ENCODE measurements at regions not wholly inside any gene's neighbourhood (a gene's known extent, or its start where the extent isn't known, plus 50 kb on each side); places are given as distances from the start of the nearest gene placed in this dataset.

DNA sequence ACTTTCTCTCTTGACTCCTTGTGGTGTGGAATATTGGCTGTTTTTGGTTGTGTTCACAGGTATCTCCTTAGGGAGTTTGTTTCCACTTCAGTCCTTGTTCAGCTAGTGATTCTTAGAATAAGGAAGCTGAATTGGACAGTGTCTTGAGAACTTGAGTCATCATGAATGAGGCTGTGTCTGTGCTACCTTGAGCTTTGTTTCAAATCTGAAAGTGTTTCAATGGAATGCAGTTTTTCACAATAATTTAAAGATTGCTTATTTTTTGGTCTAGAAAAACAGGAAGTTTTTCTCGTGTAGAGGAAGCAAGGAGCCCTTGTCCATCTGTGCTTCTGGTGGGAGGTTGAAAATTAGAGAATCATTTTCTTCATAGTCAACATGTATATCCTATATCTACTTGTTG is 76.5 kb downstream of the ZNF518B start:
- ATAC-seq: no peak
- POLR2A ChIA-PET: no interaction called here
- H3K4me2 ChIP-seq (ENCODE audit: low read length): no peak overlapping the region
- DNase-seq (ENCODE audit: low read depth, low spot score): no peak
- CTCF ChIA-PET: no interaction called here
- H3K4me1 ChIP-seq (ENCODE audit: control insufficient read depth in 1 of 2, insufficient read depth in 2 of 2, low read length in 2 of 2): no peaks in the 10 kb centered on the region
- no peaks in the 10 kb centered on the region for H4K20me1 ChIP-seq (ENCODE audit: insufficient read depth)
- H3K36me3 ChIP-seq (ENCODE audit: control insufficient read depth in 1 of 2, insufficient read depth in 2 of 2, low read length in 2 of 2): no peaks in the 10 kb centered on the region
- H3K9me3 ChIP-seq (ENCODE audit: control insufficient read depth in 1 of 2, insufficient read depth in 1 of 2, low read depth in 1 of 2, low read length in 2 of 2): no peaks in the 10 kb centered on the region
- H2AFZ ChIP-seq (ENCODE audit: low read depth, low read length, poor library complexity, severe bottlenecking): no peak overlapping the region
- H3K27me3 ChIP-seq (ENCODE audit: insufficient read depth, low read length): peaks cover 37% of the 10 kb centered on the region
- RAD21 ChIA-PET (ENCODE audit: low non-redundant PET in 1 of 2, low total read pairs in 2 of 2, uncharacterized antibody in 2 of 2, unreplicated experiment in 2 of 2): no interaction called here
- intact Hi-C loops (cut with micrococcal nuclease): no loop called here
- H3K27ac ChIP-seq (ENCODE audit: low read depth, low read length): no peak overlapping the region
- no peaks in the 10 kb centered on the region for H3K79me2 ChIP-seq (ENCODE audit: insufficient read depth, low read length)
- no TSS peak for BruUV-seq (replicated peaks)
- TF ChIP-seq EZH2phosphoT487 (IDR thresholded peaks at IDR 0.05; ENCODE audit: borderline replicate concordance) (no peak), ELF1 (IDR thresholded peaks at IDR 0.05; ENCODE audit: borderline replicate concordance, low read depth) (no peak)
- H3K9me2 ChIP-seq (ENCODE audit: insufficient read depth): no peaks in the 10 kb centered on the region
- no peak overlapping the region for H3K4me3 ChIP-seq (replicated peaks in 1 of 2; ENCODE audit: low read depth in 1 of 2, low read length in 2 of 2)
- H3K9ac ChIP-seq (ENCODE audit: low read length): no peak overlapping the region

DNA sequence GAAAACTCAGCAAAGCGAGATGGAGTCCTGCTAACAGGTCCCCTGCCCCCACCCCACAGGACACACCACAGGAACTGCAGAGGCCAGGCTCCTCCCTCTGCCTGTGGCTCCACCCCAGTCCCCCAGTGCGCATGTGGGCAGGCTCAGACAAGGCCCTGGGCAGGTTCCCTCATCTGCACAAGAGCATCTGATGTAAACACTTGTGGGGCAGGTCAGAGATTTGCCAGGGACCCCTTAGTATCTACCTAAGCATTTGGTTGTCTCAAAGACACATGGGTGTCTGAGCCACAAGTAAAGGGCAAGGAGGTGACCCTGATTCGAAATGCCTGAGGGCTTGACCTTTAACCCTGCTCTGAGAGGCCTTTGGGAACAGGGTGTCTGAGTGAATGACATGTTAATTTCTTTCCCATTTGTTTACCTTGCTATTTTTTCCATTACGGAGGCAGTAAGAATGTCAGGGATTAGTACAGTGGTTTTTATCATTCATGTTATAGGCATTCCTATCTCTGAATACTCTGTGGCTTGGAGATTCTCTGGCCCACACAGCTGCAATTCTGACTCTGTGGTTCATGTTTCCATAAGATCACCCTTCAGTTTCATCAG is 85.3 kb downstream of the ZNF518B start:
- no peaks in the 10 kb centered on the region for H3K79me2 ChIP-seq (ENCODE audit: insufficient read depth, low read length)
- TF ChIP-seq RAD21 (IDR thresholded peaks at IDR 0.05; ENCODE audit: low read depth): no peak
- TF ChIP-seq EZH2phosphoT487 (IDR thresholded peaks at IDR 0.05; ENCODE audit: borderline replicate concordance): no peak
- TF ChIP-seq, protein P1, sequence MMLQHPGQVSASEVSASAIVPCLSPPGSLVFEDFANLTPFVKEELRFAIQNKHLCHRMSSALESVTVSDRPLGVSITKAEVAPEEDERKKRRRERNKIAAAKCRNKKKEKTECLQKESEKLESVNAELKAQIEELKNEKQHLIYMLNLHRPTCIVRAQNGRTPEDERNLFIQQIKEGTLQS (IDR thresholded peaks at IDR 0.05): no peak
- no peak for TF ChIP-seq TCF7L2 (IDR thresholded peaks at IDR 0.05; ENCODE audit: borderline replicate concordance, extremely low read depth, insufficient read depth, insufficient read length)
- no peak for TF ChIP-seq SIN3A (IDR thresholded peaks at IDR 0.05; ENCODE audit: low read depth)
- no peak for TF ChIP-seq FOSL1 (IDR thresholded peaks at IDR 0.05; ENCODE audit: low read depth)
- no peak for TF ChIP-seq ELF1 (IDR thresholded peaks at IDR 0.05; ENCODE audit: borderline replicate concordance, low read depth)
- TF ChIP-seq, protein P2, sequence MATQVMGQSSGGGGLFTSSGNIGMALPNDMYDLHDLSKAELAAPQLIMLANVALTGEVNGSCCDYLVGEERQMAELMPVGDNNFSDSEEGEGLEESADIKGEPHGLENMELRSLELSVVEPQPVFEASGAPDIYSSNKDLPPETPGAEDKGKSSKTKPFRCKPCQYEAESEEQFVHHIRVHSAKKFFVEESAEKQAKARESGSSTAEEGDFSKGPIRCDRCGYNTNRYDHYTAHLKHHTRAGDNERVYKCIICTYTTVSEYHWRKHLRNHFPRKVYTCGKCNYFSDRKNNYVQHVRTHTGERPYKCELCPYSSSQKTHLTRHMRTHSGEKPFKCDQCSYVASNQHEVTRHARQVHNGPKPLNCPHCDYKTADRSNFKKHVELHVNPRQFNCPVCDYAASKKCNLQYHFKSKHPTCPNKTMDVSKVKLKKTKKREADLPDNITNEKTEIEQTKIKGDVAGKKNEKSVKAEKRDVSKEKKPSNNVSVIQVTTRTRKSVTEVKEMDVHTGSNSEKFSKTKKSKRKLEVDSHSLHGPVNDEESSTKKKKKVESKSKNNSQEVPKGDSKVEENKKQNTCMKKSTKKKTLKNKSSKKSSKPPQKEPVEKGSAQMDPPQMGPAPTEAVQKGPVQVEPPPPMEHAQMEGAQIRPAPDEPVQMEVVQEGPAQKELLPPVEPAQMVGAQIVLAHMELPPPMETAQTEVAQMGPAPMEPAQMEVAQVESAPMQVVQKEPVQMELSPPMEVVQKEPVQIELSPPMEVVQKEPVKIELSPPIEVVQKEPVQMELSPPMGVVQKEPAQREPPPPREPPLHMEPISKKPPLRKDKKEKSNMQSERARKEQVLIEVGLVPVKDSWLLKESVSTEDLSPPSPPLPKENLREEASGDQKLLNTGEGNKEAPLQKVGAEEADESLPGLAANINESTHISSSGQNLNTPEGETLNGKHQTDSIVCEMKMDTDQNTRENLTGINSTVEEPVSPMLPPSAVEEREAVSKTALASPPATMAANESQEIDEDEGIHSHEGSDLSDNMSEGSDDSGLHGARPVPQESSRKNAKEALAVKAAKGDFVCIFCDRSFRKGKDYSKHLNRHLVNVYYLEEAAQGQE (IDR thresholded peaks at IDR 0.05; ENCODE audit: low read depth): no peak
- TF ChIP-seq CEBPB (IDR thresholded peaks at IDR 0.05; ENCODE audit: low read depth): no peak
- TF ChIP-seq, protein P3, sequence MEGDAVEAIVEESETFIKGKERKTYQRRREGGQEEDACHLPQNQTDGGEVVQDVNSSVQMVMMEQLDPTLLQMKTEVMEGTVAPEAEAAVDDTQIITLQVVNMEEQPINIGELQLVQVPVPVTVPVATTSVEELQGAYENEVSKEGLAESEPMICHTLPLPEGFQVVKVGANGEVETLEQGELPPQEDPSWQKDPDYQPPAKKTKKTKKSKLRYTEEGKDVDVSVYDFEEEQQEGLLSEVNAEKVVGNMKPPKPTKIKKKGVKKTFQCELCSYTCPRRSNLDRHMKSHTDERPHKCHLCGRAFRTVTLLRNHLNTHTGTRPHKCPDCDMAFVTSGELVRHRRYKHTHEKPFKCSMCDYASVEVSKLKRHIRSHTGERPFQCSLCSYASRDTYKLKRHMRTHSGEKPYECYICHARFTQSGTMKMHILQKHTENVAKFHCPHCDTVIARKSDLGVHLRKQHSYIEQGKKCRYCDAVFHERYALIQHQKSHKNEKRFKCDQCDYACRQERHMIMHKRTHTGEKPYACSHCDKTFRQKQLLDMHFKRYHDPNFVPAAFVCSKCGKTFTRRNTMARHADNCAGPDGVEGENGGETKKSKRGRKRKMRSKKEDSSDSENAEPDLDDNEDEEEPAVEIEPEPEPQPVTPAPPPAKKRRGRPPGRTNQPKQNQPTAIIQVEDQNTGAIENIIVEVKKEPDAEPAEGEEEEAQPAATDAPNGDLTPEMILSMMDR (IDR thresholded peaks at IDR 0.05 in 2 of 3, conservative IDR thresholded peaks at IDR 0.05 in 1 of 3; ENCODE audit: borderline replicate concordance in 1 of 3, insufficient read depth in 1 of 3, low read depth in 2 of 3, low read length in 2 of 3): no peak
- no peak for TF ChIP-seq JUND (IDR thresholded peaks at IDR 0.05)
- H4K20me1 ChIP-seq (ENCODE audit: insufficient read depth): no peaks in the 10 kb centered on the region
- no peak overlapping the region for H2AFZ ChIP-seq (ENCODE audit: low read depth, low read length, poor library complexity, severe bottlenecking)
- no TSS peak for BruUV-seq (replicated peaks)
- peak; percentile 70 for ATAC-seq
- DNase-seq (ENCODE audit: low read depth, low spot score): no peak
- H3K27me3 ChIP-seq (ENCODE audit: insufficient read depth, low read length): peaks cover 35% of the 10 kb centered on the region
- no peaks in the 10 kb centered on the region for H3K36me3 ChIP-seq (ENCODE audit: control insufficient read depth in 1 of 2, insufficient read depth in 2 of 2, low read length in 2 of 2)
- intact Hi-C loops (cut with micrococcal nuclease): no loop called here
- no peaks in the 10 kb centered on the region for H3K4me1 ChIP-seq (ENCODE audit: control insufficient read depth in 1 of 2, insufficient read depth in 2 of 2, low read length in 2 of 2)
- no peak overlapping the region for H3K27ac ChIP-seq (ENCODE audit: low read depth, low read length)
- no peak overlapping the region for H3K4me2 ChIP-seq (ENCODE audit: low read length)
- no peak overlapping the region for H3K9ac ChIP-seq (ENCODE audit: low read length)
- no peaks in the 10 kb centered on the region for H3K9me3 ChIP-seq (ENCODE audit: control insufficient read depth in 1 of 2, insufficient read depth in 1 of 2, low read depth in 1 of 2, low read length in 2 of 2)
- CTCF ChIA-PET: no interaction called here
- H3K9me2 ChIP-seq (ENCODE audit: insufficient read depth): no peaks in the 10 kb centered on the region
- H3K4me3 ChIP-seq (replicated peaks in 1 of 2; ENCODE audit: low read depth in 1 of 2, low read length in 2 of 2): no peak overlapping the region
- RAD21 ChIA-PET (ENCODE audit: low non-redundant PET in 1 of 2, low total read pairs in 2 of 2, uncharacterized antibody in 2 of 2, unreplicated experiment in 2 of 2): no interaction called here
- POLR2A ChIA-PET: no interaction called here

Data from HCT116 (cell line).